DMS53 treated with DMSO at 0.1 percent for 48 hours (cell line): ENCODE measurements at regions not wholly inside any gene's neighbourhood (a gene's known extent, or its start where the extent isn't known, plus 50 kb on each side); places are given as distances from the start of the nearest gene placed in this dataset.

Experiments
- DNase-seq: peaks from one replicate; lab custom pipeline; 2025; ENCODE audit not compliant: unreplicated experiment; lab: John Stamatoyannopoulos, UW

DNA sequence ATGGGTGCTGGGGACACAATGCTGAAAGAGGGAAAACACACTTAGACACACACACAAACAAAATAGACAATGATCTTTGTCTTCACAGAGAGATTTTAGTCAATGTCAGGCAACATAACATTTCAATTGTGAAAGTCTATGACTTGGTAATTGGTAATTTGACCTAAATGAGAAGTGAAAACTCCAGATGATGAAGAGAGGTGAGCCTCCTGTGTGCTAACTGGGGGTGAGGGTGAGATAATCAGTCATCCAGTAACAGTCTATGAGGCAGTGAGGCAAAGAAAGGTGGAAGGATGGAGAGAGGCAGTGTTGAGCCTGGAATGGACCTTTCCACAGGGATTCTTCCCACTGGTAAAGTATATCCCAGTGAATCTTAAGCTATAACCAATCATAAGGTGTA lies 744.2 kb downstream of the MAFB start:
- DNase-seq: no peak

GRCh38 chr20:39943336-39943735 lies 745.7 kb downstream of the MAFB start:
- DNase-seq: no peak

GRCh38 chr20:39941245-39941644 lies 747.8 kb downstream of the MAFB start:
- no peak for DNase-seq

- no peak for DNase-seq
Measured at GRCh38 chr20:39939241-39939865, 749.7 kb downstream of the MAFB start.

DNA sequence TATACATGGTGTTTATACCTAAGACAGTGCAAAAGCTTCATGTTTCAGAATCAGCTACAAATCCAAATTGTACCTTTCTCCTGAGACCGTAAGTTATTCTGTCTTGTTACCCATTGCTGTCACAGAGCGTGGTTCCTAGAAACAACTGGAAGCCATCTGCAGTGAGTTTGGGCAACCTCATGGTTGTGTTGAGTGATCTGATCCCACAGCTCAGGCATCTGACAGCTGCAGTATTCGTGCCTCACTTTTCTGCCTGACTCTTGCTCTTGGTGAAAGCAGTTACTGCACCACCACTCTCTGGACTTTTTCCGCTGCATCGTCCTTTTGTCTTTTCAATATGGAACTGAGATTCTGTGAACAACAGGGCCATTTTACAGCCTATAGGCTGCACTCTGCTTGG lies 752.6 kb downstream of the MAFB start:
- DNase-seq: no peak

- no peak for DNase-seq
Measured at GRCh38 chr20:39935901-39936300, 753.1 kb downstream of the MAFB start.

DNA sequence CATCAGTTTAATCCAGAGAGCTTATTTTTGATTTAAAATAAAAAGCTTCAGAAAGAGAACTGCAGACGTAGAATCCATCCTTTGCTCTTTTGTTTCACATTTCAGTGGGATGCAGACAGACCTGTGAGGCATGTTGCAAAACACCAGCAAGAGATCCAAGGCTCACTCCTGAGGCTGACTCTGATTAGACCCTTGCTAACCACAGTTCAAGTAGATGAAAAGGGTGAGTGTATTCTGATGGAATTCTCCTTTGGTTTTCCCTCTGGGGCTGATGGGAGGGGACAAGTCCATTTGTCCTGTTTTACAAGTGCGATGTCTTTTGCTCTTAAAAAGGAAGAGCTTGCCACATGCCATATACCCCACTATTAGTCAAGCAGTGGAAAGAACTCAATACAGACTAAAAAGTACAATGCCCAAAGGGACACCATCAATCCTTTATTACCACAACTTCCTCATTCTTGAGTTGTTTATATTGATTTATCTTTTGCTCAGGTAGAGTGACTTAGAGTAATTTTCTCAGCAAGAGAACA lies 772.7 kb downstream of the MAFB start:
- DNase-seq: no peak

DNA sequence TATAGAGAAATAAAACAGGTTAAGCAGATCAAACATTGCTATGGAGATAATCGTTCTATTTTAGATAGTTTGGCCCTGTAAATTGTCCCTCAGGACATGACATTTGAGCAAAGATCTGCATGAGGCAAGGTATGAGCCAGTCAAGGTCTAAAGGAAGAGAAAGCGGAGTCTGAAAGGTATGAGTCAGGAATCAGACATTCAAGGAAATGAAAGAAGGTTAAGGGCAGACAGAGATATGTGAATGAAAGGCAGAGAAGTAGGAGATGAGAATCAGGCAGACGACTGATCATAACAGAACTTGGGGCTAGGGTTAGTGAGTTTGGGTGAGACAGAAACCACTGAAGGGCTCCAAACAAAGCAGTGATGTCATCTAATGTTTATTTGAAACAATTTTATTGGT lies 775.8 kb downstream of the MAFB start:
- no peak for DNase-seq

DNA sequence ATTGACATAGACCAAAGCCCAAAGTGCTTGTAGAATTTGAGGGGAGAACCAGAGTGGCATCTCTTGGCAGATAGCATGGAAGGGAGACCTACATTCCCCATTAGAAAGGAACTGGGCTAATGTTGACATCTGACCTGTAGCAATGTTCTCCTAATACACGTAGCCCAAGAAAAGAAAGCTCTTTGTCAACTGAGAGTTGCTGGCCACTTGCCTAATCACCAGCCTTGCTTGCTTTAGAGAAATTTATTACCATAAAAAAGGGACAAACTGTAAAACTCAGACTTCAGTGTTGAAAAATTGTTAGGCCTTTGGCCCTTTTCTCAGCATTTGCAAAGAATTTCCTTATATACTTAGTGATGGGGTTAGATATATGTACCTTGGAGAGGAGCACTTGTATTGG lies 777.5 kb downstream of the MAFB start:
- DNase-seq: no peak

DNA sequence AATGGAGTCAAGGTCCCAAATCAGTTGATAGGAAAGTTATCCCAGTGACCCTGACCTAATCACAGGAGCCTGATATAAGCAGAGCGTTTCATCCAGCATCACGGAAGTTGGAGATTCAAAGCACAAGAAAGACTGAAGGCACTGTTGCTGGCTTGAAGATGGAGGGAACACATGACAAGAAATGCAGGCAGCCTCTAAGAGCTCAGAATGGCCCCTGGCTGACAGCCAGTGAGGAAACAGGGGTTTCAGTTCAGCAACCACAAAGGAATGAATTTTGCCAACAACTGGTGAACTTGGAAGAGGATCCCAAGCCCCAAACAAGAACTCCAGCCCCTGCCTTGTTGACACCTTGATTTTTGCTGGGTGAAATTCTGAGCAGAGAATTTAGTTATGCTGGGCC lies 778.5 kb downstream of the MAFB start:
- no peak for DNase-seq

DNA sequence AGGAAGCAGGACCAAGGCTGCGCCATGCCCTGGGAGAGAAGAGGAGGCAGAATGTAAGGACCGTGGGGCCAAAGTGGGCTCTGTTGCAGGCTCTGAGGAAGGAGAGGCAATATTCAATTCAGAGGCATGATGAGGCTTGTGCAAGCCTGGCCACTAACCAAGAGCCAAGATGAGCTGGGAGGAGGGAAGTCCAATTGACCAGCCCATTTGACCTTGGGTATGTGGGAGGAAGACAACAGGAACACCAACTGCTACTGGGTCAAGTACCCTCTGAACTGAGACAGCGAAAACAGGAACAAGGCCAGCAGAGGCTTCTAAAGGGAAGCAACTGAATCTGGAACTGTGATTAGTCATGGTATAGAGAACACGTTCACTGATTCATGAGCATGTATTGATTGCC lies 779.6 kb downstream of the MAFB start:
- no peak for DNase-seq

DNA sequence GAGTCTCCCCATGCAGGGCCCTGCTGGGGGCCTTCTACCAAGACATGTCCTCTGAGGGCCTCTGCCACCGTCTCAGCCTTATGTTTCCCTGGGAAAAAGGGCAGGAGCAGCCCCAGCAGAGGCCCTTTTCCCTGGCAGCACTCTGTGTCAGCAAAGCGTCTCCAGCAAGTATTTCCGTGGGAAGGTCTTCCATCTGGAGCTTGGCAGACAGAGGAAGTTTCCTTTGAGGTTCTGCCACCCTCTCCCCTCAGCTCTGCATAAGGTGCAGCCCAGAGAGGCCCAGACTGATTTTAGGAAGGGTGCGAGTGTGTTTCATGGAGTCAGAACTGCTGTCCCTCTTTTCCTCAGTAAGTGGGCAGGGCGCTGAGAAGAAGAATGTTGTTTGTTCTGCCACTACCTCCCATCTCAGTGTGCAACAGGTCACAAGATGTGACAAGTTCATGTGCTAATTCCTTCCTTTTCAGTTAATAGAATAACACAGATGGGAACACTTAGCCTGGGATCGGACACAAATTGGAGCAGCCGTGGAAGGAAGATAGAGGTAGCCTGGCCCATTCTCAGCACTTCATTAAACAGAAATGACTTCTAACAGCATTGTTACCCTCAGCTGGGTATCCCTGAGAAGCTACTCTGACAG lies 784.4 kb downstream of the MAFB start:
- DNase-seq: no peak

- DNase-seq: no peak
Measured at GRCh38 chr20:39903806-39904465, 785.1 kb downstream of the MAFB start.

DNA sequence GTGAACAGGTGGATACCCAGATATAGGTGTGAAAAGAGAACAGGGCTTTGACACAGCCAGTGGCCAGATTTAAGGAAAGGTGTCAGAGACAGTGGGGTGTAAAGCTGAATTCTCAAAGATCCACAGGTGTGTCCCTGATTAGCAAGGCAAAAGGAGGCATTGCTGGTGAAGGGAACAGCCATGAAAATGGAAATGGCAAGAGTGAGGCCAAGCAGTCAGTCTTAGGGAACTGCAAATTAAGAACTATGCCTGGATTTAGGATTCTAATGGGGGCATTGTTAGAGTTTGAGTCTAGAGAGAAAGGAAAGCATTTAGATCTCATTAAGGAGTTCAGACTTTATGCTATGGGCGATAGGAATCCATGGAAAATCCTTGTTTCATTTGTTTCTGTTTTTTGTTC lies 789.2 kb downstream of the MAFB start:
- no peak for DNase-seq

DNA sequence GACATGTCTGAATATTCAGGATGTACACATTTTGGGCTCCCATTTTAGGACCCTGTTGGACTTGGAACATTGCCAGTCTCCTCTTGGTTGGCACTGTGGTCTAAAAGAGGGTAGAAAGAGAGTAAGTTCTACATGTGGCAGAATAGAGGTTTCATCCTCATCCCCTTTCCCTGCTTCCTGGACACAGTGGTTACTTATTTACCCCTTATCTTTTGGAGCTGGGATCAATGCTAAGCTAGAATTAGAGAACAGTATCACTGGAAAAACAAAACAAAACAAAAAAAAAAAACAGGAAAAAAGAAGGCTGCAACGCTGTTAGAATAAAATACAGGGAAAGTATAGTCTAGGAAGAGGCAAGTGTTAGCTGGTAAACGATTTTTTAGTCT lies 790.6 kb downstream of the MAFB start:
- DNase-seq: no peak

DNA sequence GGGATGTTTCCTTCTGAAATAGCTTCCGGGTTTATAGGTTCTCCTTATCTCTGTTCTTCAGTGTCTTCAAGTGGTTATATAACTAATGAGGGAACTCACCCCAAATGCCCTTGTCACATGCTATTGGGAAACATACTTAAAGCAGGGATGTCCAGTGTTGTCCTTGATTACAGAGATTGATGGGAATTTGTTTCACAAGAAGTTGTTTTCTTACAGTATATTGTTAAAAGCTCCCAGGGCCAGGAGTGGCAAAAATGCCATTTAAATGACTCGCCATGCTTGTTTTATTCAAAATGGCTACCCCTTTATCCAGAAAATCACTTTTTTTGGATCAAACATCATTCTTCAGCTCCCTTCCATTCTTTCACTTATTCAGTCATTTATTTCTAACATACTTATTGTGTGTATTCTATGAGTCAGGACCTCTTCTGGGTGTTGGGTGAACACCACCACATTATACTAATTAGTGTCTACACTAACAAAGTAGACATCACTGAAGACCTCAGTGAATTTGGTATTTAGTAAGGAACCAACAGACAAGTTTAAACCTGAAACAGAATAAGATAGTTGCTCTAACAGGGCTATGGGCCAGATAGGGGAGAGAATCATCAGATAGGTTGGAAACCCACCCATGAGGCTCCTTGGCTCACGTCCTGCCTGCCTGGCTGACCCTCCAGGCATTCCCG lies 791.1 kb downstream of the MAFB start:
- no peak for DNase-seq

GRCh38 chr20:39897058-39897457 lies 792.0 kb downstream of the MAFB start:
- DNase-seq: no peak

DNA sequence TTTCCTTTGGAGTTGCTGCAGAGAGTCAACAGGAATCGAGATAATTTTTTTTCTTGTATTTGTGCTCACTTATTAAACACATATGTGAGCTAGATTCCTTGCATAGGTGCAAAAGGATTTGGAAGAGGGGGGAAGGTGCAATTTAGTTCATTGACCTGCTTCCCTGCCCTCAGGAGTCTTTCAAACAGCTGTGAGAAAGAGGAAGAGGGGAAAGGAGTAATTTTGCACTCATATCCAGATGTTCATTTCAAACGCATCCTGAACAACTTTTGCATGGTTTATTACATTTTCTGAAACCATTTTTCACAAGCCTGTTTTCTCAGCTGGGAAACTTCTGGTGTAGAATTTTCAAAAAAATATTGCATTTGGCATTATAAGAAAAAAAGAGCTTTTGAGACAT lies 795.0 kb downstream of the MAFB start:
- DNase-seq: no peak

GRCh38 chr20:39893003-39893685 lies 795.9 kb downstream of the MAFB start:
- no peak for DNase-seq

GRCh38 chr20:39890697-39891096 lies 798.3 kb downstream of the MAFB start:
- no peak for DNase-seq

GRCh38 chr20:39888310-39888709 lies 800.7 kb downstream of the MAFB start:
- no peak for DNase-seq
